GM23338 (cell line): ENCODE measurements at regions not wholly inside any gene's neighbourhood (a gene's known extent, or its start where the extent isn't known, plus 50 kb on each side); places are given as distances from the start of the nearest gene placed in this dataset.

Experiments used
- ATAC-seq: fragments of 200-7000 bp; cut with Tn5 transposase; 3 replicates; pipeline ENCODE4 v1.9.1; 2020
- DNase-seq: peaks from one replicate; pipeline ENCODE4 v3.0.0-alpha.2; 2015; ENCODE audit warnings: low spot score
- H2AFZ ChIP-seq: fragments of 200-600 bp; sonication (generic); 2 replicates; pipeline ENCODE4 v1.8.0; 2016; ENCODE audit warnings: antibody characterized with exemption, mild to moderate bottlenecking, moderate library complexity
- H3F3A ChIP-seq: fragments of 200-600 bp; sonication (generic); replicated peaks from 2 replicates; pipeline ENCODE4 v1.8.0; 2017; ENCODE audit warnings: antibody characterized with exemption, mixed run types, low read depth
- H3K27ac ChIP-seq: fragments of 200-600 bp; sonication (generic); 2 replicates; pipeline ENCODE4 v1.6.1; 2016; ENCODE audit warnings: low read depth
- H3K27me3 ChIP-seq: fragments of 200-600 bp; sonication (generic); 2 replicates; pipeline ENCODE4 v1.8.0; 2016; ENCODE audit warnings: mild to moderate bottlenecking, mixed run types, moderate library complexity; ENCODE audit not compliant: insufficient read depth
- H3K36me3 ChIP-seq: fragments of 200-600 bp; sonication (generic); 2 replicates; pipeline ENCODE4 v1.8.0; 2016; ENCODE audit warnings: mild to moderate bottlenecking; ENCODE audit not compliant: insufficient read depth
- H3K4me1 ChIP-seq: fragments of 200-600 bp; sonication (generic); 2 replicates; pipeline ENCODE4 v1.8.0; 2016; ENCODE audit warnings: mild to moderate bottlenecking, moderate library complexity; ENCODE audit not compliant: insufficient read depth
- H3K4me2 ChIP-seq: fragments of 200-600 bp; sonication (generic); 2 replicates; pipeline ENCODE4 v1.7.1; 2017; ENCODE audit warnings: mixed run types
- H3K4me3 ChIP-seq: fragments of 200-600 bp; sonication (generic); 2 replicates; pipeline ENCODE4 v1.6.1; 2016; ENCODE audit warnings: mixed run types
- H3K79me2 ChIP-seq: fragments of 200-600 bp; sonication (generic); replicated peaks from 2 replicates; pipeline ENCODE4 v1.8.0; 2017; ENCODE audit warnings: mild to moderate bottlenecking; ENCODE audit not compliant: insufficient read depth
- H3K9me2 ChIP-seq: fragments of 200-600 bp; sonication (generic); 2 replicates; pipeline ENCODE4 v1.8.0; 2017; ENCODE audit not compliant: insufficient read depth
- H4K20me1 ChIP-seq: fragments of 200-600 bp; sonication (generic); replicated peaks from 2 replicates; pipeline ENCODE4 v1.8.0; 2017; ENCODE audit warnings: mild to moderate bottlenecking; ENCODE audit not compliant: insufficient read depth
- H3K27ac Mint-ChIP-seq: 2 replicates; pipeline ENCODE4 v1.8.0; 2020; ENCODE audit warnings: inconsistent platforms, mild to moderate bottlenecking, moderate library complexity, mixed read lengths
- H3K27me3 Mint-ChIP-seq: 3 replicates; pipeline ENCODE4 v1.8.0; 2022; ENCODE audit warnings: low read depth, mild to moderate bottlenecking, moderate library complexity, mixed read lengths, inconsistent platforms; ENCODE audit not compliant: insufficient read depth, poor library complexity
- H3K36me3 Mint-ChIP-seq: 3 replicates; pipeline ENCODE4 v1.8.0; 2021; ENCODE audit warnings: low read depth, mild to moderate bottlenecking, inconsistent platforms, moderate library complexity, mixed read lengths
- H3K4me1 Mint-ChIP-seq: 3 replicates; pipeline ENCODE4 v1.8.0; 2020; ENCODE audit warnings: mild to moderate bottlenecking, inconsistent platforms, mixed read lengths
- H3K4me3 Mint-ChIP-seq: 3 replicates; pipeline ENCODE4 v1.8.0; 2021; ENCODE audit warnings: moderate library complexity, mild to moderate bottlenecking, inconsistent platforms, mixed read lengths
- H3K9me3 Mint-ChIP-seq: 3 replicates; pipeline ENCODE4 v1.8.0; 2020; ENCODE audit warnings: moderate library complexity, mild to moderate bottlenecking, inconsistent platforms, mixed read lengths
- CREB1 ChIP-seq: fragments of 250-450 bp; sonication (Bioruptor Pico); IDR thresholded peaks from 2 replicates; pipeline ENCODE4 v1.5.0; 2020; ENCODE audit warnings: low read depth, mild to moderate bottlenecking, moderate library complexity
- EZH2 ChIP-seq: fragments of 200-600 bp; sonication (generic); IDR thresholded peaks from one replicate; pipeline ENCODE4 v1.8.0; 2017; ENCODE audit warnings: antibody characterized with exemption, mild to moderate bottlenecking, low read depth; ENCODE audit not compliant: unreplicated experiment
- JUNB ChIP-seq: IDR thresholded peaks from one replicate; pipeline ENCODE4 v1.6.1; 2016; ENCODE audit warnings: antibody characterized with exemption; ENCODE audit not compliant: unreplicated experiment
- NANOG ChIP-seq: IDR thresholded peaks from 2 replicates; pipeline ENCODE4 v1.6.1; 2016; ENCODE audit warnings: antibody characterized with exemption, borderline replicate concordance
- POLR2AphosphoS5 ChIP-seq: IDR thresholded peaks from 2 replicates; pipeline ENCODE4 v1.6.1; 2016; ENCODE audit warnings: antibody characterized with exemption, low read depth
- ZNF114 ChIP-seq: fragments of 250-450 bp; sonication (Bioruptor Pico); IDR thresholded peaks from 2 replicates; pipeline ENCODE4 v1.5.0; 2020; ENCODE audit warnings: mild to moderate bottlenecking, moderate library complexity
- ZNF331 ChIP-seq: fragments of 250-450 bp; sonication (Bioruptor Pico); IDR thresholded peaks from 2 replicates; pipeline ENCODE4 v1.5.0; 2020; ENCODE audit warnings: low read depth, mild to moderate bottlenecking, moderate library complexity
- TF ChIP-seq, protein P1 (sequence below): IDR thresholded peaks from one replicate; pipeline ENCODE4 v1.6.1; 2018; ENCODE audit warnings: antibody characterized with exemption; ENCODE audit not compliant: unreplicated experiment
- TF ChIP-seq, protein P2 (sequence below), 2 experiments: fragments of 200-600 bp in 1 of 2; sonication (generic) in 1 of 2; conservative IDR thresholded peaks; 2 replicates each; pipeline versions ENCODE4 v1.5.1 to v1.6.1; 2016 to 2017; ENCODE audit warnings: antibody characterized with exemption in 2 of 2, low read depth in 2 of 2, mild to moderate bottlenecking in 2 of 2, moderate library complexity in 1 of 2

DNA sequence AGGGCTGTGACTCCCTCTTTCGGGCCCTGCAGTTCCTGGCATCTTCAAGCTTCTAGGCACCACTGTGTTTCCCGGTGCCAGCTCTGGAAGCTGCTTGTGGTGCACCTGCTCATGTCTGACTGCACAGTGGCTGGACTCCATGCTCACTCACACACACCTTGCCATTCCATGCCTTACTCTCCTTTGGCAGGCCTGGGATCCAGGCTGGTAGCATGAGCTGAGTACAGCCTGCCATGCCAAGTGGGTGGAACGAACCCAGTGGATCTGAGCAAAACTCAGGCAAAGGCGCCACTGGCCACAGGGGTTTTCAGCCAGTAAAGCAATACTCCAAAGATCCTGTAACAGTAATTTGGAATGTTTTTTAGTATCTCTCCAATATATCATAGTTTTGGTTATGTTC is 902.7 kb upstream of the USP15 start:
- no peaks in the 10 kb centered on the region for H3K4me1 Mint-ChIP-seq
- Histone ChIP-seq H3K27me3 (no peaks in the 10 kb centered on the region), H3K4me1 (no peaks in the 10 kb centered on the region), H3K27ac (no peak overlapping the region), H3K79me2 (no peaks in the 10 kb centered on the region), H2AFZ (0 out of 2 replicates have a peak overlapping the region, but pooled peaks have one; percentile 28), H3K36me3 (no peaks in the 10 kb centered on the region), H3K9me2 (no peaks in the 10 kb centered on the region), H3F3A (no peaks in the 10 kb centered on the region), H4K20me1 (no peaks in the 10 kb centered on the region), H3K4me3 (no peak overlapping the region), H3K4me2 (no peak overlapping the region)
- H3K27ac Mint-ChIP-seq: no peak overlapping the region
- no peak overlapping the region for H3K4me3 Mint-ChIP-seq
- no peak for TF ChIP-seq POLR2AphosphoS5
- no peak for TF ChIP-seq ZNF114 (CRISPR knock-in tag)
- TF ChIP-seq ZNF331 (CRISPR knock-in tag): no peak
- TF ChIP-seq, protein P1, sequence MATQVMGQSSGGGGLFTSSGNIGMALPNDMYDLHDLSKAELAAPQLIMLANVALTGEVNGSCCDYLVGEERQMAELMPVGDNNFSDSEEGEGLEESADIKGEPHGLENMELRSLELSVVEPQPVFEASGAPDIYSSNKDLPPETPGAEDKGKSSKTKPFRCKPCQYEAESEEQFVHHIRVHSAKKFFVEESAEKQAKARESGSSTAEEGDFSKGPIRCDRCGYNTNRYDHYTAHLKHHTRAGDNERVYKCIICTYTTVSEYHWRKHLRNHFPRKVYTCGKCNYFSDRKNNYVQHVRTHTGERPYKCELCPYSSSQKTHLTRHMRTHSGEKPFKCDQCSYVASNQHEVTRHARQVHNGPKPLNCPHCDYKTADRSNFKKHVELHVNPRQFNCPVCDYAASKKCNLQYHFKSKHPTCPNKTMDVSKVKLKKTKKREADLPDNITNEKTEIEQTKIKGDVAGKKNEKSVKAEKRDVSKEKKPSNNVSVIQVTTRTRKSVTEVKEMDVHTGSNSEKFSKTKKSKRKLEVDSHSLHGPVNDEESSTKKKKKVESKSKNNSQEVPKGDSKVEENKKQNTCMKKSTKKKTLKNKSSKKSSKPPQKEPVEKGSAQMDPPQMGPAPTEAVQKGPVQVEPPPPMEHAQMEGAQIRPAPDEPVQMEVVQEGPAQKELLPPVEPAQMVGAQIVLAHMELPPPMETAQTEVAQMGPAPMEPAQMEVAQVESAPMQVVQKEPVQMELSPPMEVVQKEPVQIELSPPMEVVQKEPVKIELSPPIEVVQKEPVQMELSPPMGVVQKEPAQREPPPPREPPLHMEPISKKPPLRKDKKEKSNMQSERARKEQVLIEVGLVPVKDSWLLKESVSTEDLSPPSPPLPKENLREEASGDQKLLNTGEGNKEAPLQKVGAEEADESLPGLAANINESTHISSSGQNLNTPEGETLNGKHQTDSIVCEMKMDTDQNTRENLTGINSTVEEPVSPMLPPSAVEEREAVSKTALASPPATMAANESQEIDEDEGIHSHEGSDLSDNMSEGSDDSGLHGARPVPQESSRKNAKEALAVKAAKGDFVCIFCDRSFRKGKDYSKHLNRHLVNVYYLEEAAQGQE: no peak
- TF ChIP-seq JUNB: no peak
- H3K27me3 Mint-ChIP-seq: no peaks in the 10 kb centered on the region
- no peaks in the 10 kb centered on the region; the same call in 2 of the 3 replicates for H3K9me3 Mint-ChIP-seq
- no peak for ATAC-seq
- H3K36me3 Mint-ChIP-seq: peaks cover 2% of the 10 kb centered on the region; the same call in 1 of the 3 replicates
- DNase-seq: no peak

DNA sequence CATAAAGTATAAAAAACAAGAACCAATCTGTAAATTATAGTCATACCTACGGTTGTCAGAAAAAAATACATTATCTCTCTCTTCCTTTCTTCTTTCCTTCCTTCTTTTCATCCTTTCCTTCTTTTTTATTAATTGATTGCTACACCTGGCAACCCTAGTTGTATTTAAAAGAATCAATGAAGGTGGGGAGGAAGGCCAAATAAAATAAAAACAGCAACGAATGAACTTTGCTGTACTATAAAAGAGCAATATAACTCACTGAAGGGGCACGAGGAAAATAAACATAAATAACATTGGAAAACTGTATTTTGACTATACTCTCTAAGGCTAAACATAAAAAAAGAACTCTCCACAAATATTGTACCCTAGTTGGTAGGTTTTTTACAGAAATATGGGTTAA is 898.2 kb upstream of the USP15 start:
- Histone ChIP-seq H3K9me2 (no peaks in the 10 kb centered on the region), H3K4me1 (no peaks in the 10 kb centered on the region), H3K4me3 (no peak overlapping the region), H3K4me2 (no peak overlapping the region), H3K36me3 (no peaks in the 10 kb centered on the region), H3K79me2 (no peaks in the 10 kb centered on the region), H3F3A (no peaks in the 10 kb centered on the region), H3K27me3 (no peaks in the 10 kb centered on the region), H4K20me1 (no peaks in the 10 kb centered on the region), H3K27ac (no peak overlapping the region), H2AFZ (no peak overlapping the region)
- DNase-seq (no peak), ATAC-seq (no peak)
- H3K27me3 Mint-ChIP-seq: no peaks in the 10 kb centered on the region
- no peak overlapping the region for H3K27ac Mint-ChIP-seq
- H3K4me3 Mint-ChIP-seq: no peak overlapping the region
- peaks cover 2% of the 10 kb centered on the region; the same call in 1 of the 3 replicates for H3K36me3 Mint-ChIP-seq
- H3K4me1 Mint-ChIP-seq: no peaks in the 10 kb centered on the region
- H3K9me3 Mint-ChIP-seq: no peaks in the 10 kb centered on the region
- TF ChIP-seq, protein P1: no peak
- TF ChIP-seq CREB1 (CRISPR knock-in tag) (no peak), JUNB (no peak), ZNF114 (CRISPR knock-in tag) (no peak), EZH2 (no peak), NANOG (no peak)
- TF ChIP-seq, protein P2, sequence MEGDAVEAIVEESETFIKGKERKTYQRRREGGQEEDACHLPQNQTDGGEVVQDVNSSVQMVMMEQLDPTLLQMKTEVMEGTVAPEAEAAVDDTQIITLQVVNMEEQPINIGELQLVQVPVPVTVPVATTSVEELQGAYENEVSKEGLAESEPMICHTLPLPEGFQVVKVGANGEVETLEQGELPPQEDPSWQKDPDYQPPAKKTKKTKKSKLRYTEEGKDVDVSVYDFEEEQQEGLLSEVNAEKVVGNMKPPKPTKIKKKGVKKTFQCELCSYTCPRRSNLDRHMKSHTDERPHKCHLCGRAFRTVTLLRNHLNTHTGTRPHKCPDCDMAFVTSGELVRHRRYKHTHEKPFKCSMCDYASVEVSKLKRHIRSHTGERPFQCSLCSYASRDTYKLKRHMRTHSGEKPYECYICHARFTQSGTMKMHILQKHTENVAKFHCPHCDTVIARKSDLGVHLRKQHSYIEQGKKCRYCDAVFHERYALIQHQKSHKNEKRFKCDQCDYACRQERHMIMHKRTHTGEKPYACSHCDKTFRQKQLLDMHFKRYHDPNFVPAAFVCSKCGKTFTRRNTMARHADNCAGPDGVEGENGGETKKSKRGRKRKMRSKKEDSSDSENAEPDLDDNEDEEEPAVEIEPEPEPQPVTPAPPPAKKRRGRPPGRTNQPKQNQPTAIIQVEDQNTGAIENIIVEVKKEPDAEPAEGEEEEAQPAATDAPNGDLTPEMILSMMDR (conservative IDR thresholded peaks at IDR 0.05; ENCODE audit: low read depth in 2 of 2): no peak
